ENCODE measurements at regions not wholly inside any gene's neighbourhood (a gene's known extent, or its start where the extent isn't known, plus 50 kb on each side); places are given as distances from the start of the nearest gene placed in this dataset.

GRCh38 chr2:177076636-177077179, 135.9 kb upstream of the HNRNPA3 start:
- DNase-seq, result no peak
- no peaks in the 10 kb centered on the region for H3K4me1 ChIP-seq (ENCODE audit: control insufficient read depth in 2 of 3, insufficient read depth in 2 of 3, low read depth in 1 of 3, low read length in 3 of 3)
- intact Hi-C loops (cut with DNase I), result no loop called here
- H3K9ac ChIP-seq (ENCODE audit: low read length in 3 of 3), result no peak overlapping the region
- H3K4me3 ChIP-seq (ENCODE audit: low read length in 3 of 3), result no peak overlapping the region
- no peak for TF ChIP-seq CTCF (IDR thresholded peaks at IDR 0.05; ENCODE audit: borderline replicate concordance, extremely low read depth, insufficient read depth)
- H3K9me3 ChIP-seq (ENCODE audit: control insufficient read depth in 2 of 3, insufficient read depth in 1 of 3, low read length in 3 of 3), result no peaks in the 10 kb centered on the region
- no peaks in the 10 kb centered on the region for H3K36me3 ChIP-seq (ENCODE audit: control insufficient read depth in 2 of 3, insufficient read depth in 3 of 3, low read length in 3 of 3)
- no peak overlapping the region for H3K27ac ChIP-seq (ENCODE audit: low read depth in 2 of 2, low read length in 2 of 2)
- FAIRE-seq, result no peak
- H3K27me3 ChIP-seq (ENCODE audit: control insufficient read depth, insufficient read depth, low read length), result no peaks in the 10 kb centered on the region

- Histone ChIP-seq H3K36me3 (ENCODE audit: control insufficient read depth in 2 of 3, insufficient read depth in 3 of 3, low read length in 3 of 3) (no peaks in the 10 kb centered on the region), H3K27ac (ENCODE audit: low read depth in 2 of 2, low read length in 2 of 2) (no peak overlapping the region), H3K4me1 (ENCODE audit: control insufficient read depth in 2 of 3, insufficient read depth in 2 of 3, low read depth in 1 of 3, low read length in 3 of 3) (no peaks in the 10 kb centered on the region), H3K9ac (ENCODE audit: low read length in 3 of 3) (no peak overlapping the region), H3K27me3 (ENCODE audit: control insufficient read depth, insufficient read depth, low read length) (no peaks in the 10 kb centered on the region), H3K9me3 (ENCODE audit: control insufficient read depth in 2 of 3, insufficient read depth in 1 of 3, low read length in 3 of 3) (no peaks in the 10 kb centered on the region), H3K4me3 (ENCODE audit: low read length in 3 of 3) (no peak overlapping the region)
- no peak for DNase-seq
- TF ChIP-seq CTCF (IDR thresholded peaks at IDR 0.05; ENCODE audit: borderline replicate concordance, extremely low read depth, insufficient read depth), result no peak
- intact Hi-C loops (cut with DNase I), result no loop called here
- FAIRE-seq, result no peak
Observed at GRCh38 chr2:177077778-177078177, 134.8 kb upstream of the HNRNPA3 start.

GRCh38 chr2:177078416-177078815, 134.2 kb upstream of the HNRNPA3 start:
- no peak for TF ChIP-seq CTCF (IDR thresholded peaks at IDR 0.05; ENCODE audit: borderline replicate concordance, extremely low read depth, insufficient read depth)

GRCh38 chr2:177078855-177079254, 133.7 kb upstream of the HNRNPA3 start:
- FAIRE-seq, result no peak
- intact Hi-C loops (cut with DNase I), result no loop called here
- no peak for TF ChIP-seq CTCF (IDR thresholded peaks at IDR 0.05; ENCODE audit: borderline replicate concordance, extremely low read depth, insufficient read depth)
- Histone ChIP-seq H3K4me3 (ENCODE audit: low read length in 3 of 3) (no peak overlapping the region), H3K27ac (ENCODE audit: low read depth in 2 of 2, low read length in 2 of 2) (no peak overlapping the region), H3K27me3 (ENCODE audit: control insufficient read depth, insufficient read depth, low read length) (no peaks in the 10 kb centered on the region), H3K9ac (ENCODE audit: low read length in 3 of 3) (no peak overlapping the region), H3K36me3 (ENCODE audit: control insufficient read depth in 2 of 3, insufficient read depth in 3 of 3, low read length in 3 of 3) (no peaks in the 10 kb centered on the region), H3K9me3 (ENCODE audit: control insufficient read depth in 2 of 3, insufficient read depth in 1 of 3, low read length in 3 of 3) (no peaks in the 10 kb centered on the region), H3K4me1 (ENCODE audit: control insufficient read depth in 2 of 3, insufficient read depth in 2 of 3, low read depth in 1 of 3, low read length in 3 of 3) (no peaks in the 10 kb centered on the region)
- DNase-seq, result no peak

More at GRCh38 chr2:177078416-177078815, 134.2 kb upstream of the HNRNPA3 start:
- no peak for DNase-seq
- H3K36me3 ChIP-seq (ENCODE audit: control insufficient read depth in 2 of 3, insufficient read depth in 3 of 3, low read length in 3 of 3), result no peaks in the 10 kb centered on the region
- H3K9me3 ChIP-seq (ENCODE audit: control insufficient read depth in 2 of 3, insufficient read depth in 1 of 3, low read length in 3 of 3), result no peaks in the 10 kb centered on the region
- H3K4me1 ChIP-seq (ENCODE audit: control insufficient read depth in 2 of 3, insufficient read depth in 2 of 3, low read depth in 1 of 3, low read length in 3 of 3), result no peaks in the 10 kb centered on the region
- no peaks in the 10 kb centered on the region for H3K27me3 ChIP-seq (ENCODE audit: control insufficient read depth, insufficient read depth, low read length)
- H3K4me3 ChIP-seq (ENCODE audit: low read length in 3 of 3), result no peak overlapping the region
- no peak overlapping the region for H3K27ac ChIP-seq (ENCODE audit: low read depth in 2 of 2, low read length in 2 of 2)
- no peak overlapping the region for H3K9ac ChIP-seq (ENCODE audit: low read length in 3 of 3)
- no peak for FAIRE-seq
- intact Hi-C loops (cut with DNase I), result no loop called here
